OCI-LY7 (cell line): ENCODE measurements at regions not wholly inside any gene's neighbourhood (a gene's known extent, or its start where the extent isn't known, plus 50 kb on each side); places are given as distances from the start of the nearest gene placed in this dataset.

ENCODE experiments used
- EZH2phosphoT487 ChIP-seq: fragments of 200-600 bp; sonication (generic); IDR thresholded peaks from 2 replicates; pipeline ENCODE4 v1.6.1; 2018; ENCODE audit warnings: low read depth, borderline replicate concordance, mild to moderate bottlenecking, mixed run types, antibody characterized with exemption, low read length, moderate library complexity, mixed read lengths
- TF ChIP-seq, protein P1 (sequence below): fragments of 200-600 bp; sonication (generic); conservative IDR thresholded peaks from 2 replicates; pipeline ENCODE4 v1.5.1; 2014; ENCODE audit warnings: mild to moderate bottlenecking, antibody characterized with exemption, low read length, moderate library complexity, mixed read lengths

DNA sequence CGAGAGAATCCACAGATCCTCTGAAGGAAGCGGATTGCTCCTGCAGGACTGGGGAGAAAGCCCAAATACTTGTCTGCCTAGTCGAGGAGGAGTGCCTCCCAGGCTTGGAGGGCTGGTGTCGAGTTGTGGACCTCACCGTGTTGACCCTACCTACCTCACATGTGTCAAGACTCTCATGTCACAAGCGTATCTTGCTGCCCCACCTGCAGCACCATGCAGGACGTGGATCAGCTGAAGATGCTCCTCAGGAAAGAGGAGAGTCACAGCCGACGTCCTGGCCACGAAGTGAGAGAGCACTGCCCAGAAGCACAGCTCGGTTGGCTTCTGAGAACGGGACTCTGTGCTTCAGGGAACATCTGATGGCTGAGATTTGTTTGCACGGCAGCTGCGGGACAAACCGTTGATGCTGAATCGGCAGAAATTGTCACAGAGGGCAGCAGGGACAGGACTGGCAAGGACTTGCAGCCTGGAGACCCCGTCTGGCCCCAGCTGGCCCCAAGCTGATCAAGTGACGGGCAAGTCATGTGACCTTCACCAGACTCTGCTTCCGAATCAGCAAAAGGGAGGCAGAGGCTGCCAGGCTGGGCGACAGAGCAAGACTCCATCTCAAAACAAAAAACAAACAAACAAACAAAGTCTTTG lies 119.1 kb upstream of the ITGA1 start:
- TF ChIP-seq, protein P1, sequence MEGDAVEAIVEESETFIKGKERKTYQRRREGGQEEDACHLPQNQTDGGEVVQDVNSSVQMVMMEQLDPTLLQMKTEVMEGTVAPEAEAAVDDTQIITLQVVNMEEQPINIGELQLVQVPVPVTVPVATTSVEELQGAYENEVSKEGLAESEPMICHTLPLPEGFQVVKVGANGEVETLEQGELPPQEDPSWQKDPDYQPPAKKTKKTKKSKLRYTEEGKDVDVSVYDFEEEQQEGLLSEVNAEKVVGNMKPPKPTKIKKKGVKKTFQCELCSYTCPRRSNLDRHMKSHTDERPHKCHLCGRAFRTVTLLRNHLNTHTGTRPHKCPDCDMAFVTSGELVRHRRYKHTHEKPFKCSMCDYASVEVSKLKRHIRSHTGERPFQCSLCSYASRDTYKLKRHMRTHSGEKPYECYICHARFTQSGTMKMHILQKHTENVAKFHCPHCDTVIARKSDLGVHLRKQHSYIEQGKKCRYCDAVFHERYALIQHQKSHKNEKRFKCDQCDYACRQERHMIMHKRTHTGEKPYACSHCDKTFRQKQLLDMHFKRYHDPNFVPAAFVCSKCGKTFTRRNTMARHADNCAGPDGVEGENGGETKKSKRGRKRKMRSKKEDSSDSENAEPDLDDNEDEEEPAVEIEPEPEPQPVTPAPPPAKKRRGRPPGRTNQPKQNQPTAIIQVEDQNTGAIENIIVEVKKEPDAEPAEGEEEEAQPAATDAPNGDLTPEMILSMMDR, result no peak
- no peak for TF ChIP-seq EZH2phosphoT487
